Uterus (tissue), 2 donors: ENCODE measurements at regions not wholly inside any gene's neighbourhood (a gene's known extent, or its start where the extent isn't known, plus 50 kb on each side); places are given as distances from the start of the nearest gene placed in this dataset.

Experiments
- POLR2A ChIP-seq, 2 donors: fragments of 450-650 bp; IDR thresholded peaks; one replicate each; pipeline ENCODE4 v1.6.1; 2016; ENCODE audit warnings: antibody characterized with exemption in 2 of 2, mild to moderate bottlenecking in 1 of 2, moderate library complexity in 1 of 2
- TF ChIP-seq, protein P1 (sequence below), 4 experiments: fragments of 200-600 bp in 2 of 4; fragments of 450-650 bp in 2 of 4; sonication (generic) in 2 of 4; IDR thresholded peaks; one replicate each; pipeline ENCODE4 v1.5.1; 2016 to 2019; ENCODE audit warnings: antibody characterized with exemption in 4 of 4, mild to moderate bottlenecking in 2 of 4, moderate library complexity in 1 of 4

GRCh38 chr4:154010371-154010770 is 221.5 kb upstream of the SFRP2 start:
- TF ChIP-seq, protein P1, sequence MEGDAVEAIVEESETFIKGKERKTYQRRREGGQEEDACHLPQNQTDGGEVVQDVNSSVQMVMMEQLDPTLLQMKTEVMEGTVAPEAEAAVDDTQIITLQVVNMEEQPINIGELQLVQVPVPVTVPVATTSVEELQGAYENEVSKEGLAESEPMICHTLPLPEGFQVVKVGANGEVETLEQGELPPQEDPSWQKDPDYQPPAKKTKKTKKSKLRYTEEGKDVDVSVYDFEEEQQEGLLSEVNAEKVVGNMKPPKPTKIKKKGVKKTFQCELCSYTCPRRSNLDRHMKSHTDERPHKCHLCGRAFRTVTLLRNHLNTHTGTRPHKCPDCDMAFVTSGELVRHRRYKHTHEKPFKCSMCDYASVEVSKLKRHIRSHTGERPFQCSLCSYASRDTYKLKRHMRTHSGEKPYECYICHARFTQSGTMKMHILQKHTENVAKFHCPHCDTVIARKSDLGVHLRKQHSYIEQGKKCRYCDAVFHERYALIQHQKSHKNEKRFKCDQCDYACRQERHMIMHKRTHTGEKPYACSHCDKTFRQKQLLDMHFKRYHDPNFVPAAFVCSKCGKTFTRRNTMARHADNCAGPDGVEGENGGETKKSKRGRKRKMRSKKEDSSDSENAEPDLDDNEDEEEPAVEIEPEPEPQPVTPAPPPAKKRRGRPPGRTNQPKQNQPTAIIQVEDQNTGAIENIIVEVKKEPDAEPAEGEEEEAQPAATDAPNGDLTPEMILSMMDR (IDR thresholded peaks at IDR 0.05), result no peak
- no peak for TF ChIP-seq POLR2A (IDR thresholded peaks at IDR 0.05)
